ENCODE measurements at regions not wholly inside any gene's neighbourhood (a gene's known extent, or its start where the extent isn't known, plus 50 kb on each side); places are given as distances from the start of the nearest gene placed in this dataset.

- DNase-seq (ENCODE audit: low spot score): no peak
Measured at GRCh38 chr13:99860745-99861144, 110.8 kb downstream of the ZIC5 start.

- no peak for DNase-seq (ENCODE audit: low spot score)
Measured at GRCh38 chr13:99859178-99860177, 112.1 kb downstream of the ZIC5 start.

- no peak for DNase-seq (ENCODE audit: low spot score)
Measured at GRCh38 chr13:99857738-99858137, 113.8 kb downstream of the ZIC5 start.

GRCh38 chr13:99855526-99856420, 115.8 kb downstream of the ZIC5 start:
- no peak for DNase-seq (ENCODE audit: low spot score)

- DNase-seq (ENCODE audit: low spot score): no peak
Measured at GRCh38 chr13:99854366-99854765, 117.2 kb downstream of the ZIC5 start.

GRCh38 chr13:99847318-99847750, 124.2 kb downstream of the ZIC5 start:
- no peak for DNase-seq (ENCODE audit: low spot score)

- DNase-seq (ENCODE audit: low spot score): no peak
Measured at GRCh38 chr13:99845161-99845874, 126.2 kb downstream of the ZIC5 start.

- no peak for DNase-seq (ENCODE audit: low spot score)
Measured at GRCh38 chr13:99844421-99844820, 127.1 kb downstream of the ZIC5 start.

- DNase-seq (ENCODE audit: low spot score): no peak
Measured at GRCh38 chr13:99843872-99844271, 127.7 kb downstream of the ZIC5 start.

- DNase-seq (ENCODE audit: low spot score): no peak
Measured at GRCh38 chr13:99842405-99842804, 129.2 kb downstream of the ZIC5 start.

GRCh38 chr13:99836291-99836690, 135.3 kb downstream of the ZIC5 start:
- no peak for DNase-seq (ENCODE audit: low spot score)

- DNase-seq (ENCODE audit: low spot score): no peak
Measured at GRCh38 chr13:99835442-99835841, 136.1 kb downstream of the ZIC5 start.

GRCh38 chr13:99834246-99834645, 137.3 kb downstream of the ZIC5 start:
- DNase-seq (ENCODE audit: low spot score): no peak

- DNase-seq (ENCODE audit: low spot score): no peak
Measured at GRCh38 chr13:99832347-99832746, 139.2 kb downstream of the ZIC5 start.

GRCh38 chr13:99830931-99831330, 140.6 kb downstream of the ZIC5 start:
- no peak for DNase-seq (ENCODE audit: low spot score)

GRCh38 chr13:99829593-99830239, 141.9 kb downstream of the ZIC5 start:
- no peak for DNase-seq (ENCODE audit: low spot score)

GRCh38 chr13:99829161-99829560, 142.4 kb downstream of the ZIC5 start:
- no peak for DNase-seq (ENCODE audit: low spot score)

- DNase-seq (ENCODE audit: low spot score): no peak
Measured at GRCh38 chr13:99828735-99829134, 142.8 kb downstream of the ZIC5 start.

- DNase-seq (ENCODE audit: low spot score): no peak
Measured at GRCh38 chr13:99828123-99828522, 143.4 kb downstream of the ZIC5 start.

GRCh38 chr13:99827011-99827772, 144.4 kb downstream of the ZIC5 start:
- DNase-seq (ENCODE audit: low spot score): no peak

GRCh38 chr13:99823961-99824360, 147.6 kb downstream of the ZIC5 start:
- no peak for DNase-seq (ENCODE audit: low spot score)
